ENCODE measurements at regions not wholly inside any gene's neighbourhood (a gene's known extent, or its start where the extent isn't known, plus 50 kb on each side); places are given as distances from the start of the nearest gene placed in this dataset.

GRCh38 chr21:16932314-16932713 is 580.5 kb upstream of the CXADR start:
- no peak overlapping the region for H3K4me2 ChIP-seq (ENCODE audit: insufficient read depth, low read length, poor library complexity, severe bottlenecking)
- no peak overlapping the region for H3K18ac ChIP-seq (ENCODE audit: low read length)
- H4K91ac ChIP-seq (ENCODE audit: low read depth, low read length, poor library complexity), result no peak overlapping the region
- H4K8ac ChIP-seq (ENCODE audit: low read depth, low read length), result no peak overlapping the region
- no peak overlapping the region for H3K27ac ChIP-seq (replicated peaks; ENCODE audit: low read length)
- no peaks in the 10 kb centered on the region for H3K9me3 ChIP-seq (replicated peaks in 1 of 2; ENCODE audit: control insufficient read depth in 2 of 2, insufficient read depth in 1 of 2, low read depth in 1 of 2, low read length in 2 of 2)
- no peak overlapping the region for H2BK5ac ChIP-seq (ENCODE audit: low read length)
- no peak overlapping the region for H2BK12ac ChIP-seq (ENCODE audit: low read length)
- no peak overlapping the region for H3K4ac ChIP-seq (ENCODE audit: low read length)
- DNase-seq (ENCODE audit: low spot score), result no peak
- no peak overlapping the region for H3K23ac ChIP-seq (ENCODE audit: low read depth, low read length, poor library complexity)
- no peak overlapping the region for H2AK5ac ChIP-seq (ENCODE audit: low read depth, low read length)
- no peak overlapping the region for H3K4me3 ChIP-seq (ENCODE audit: low read length in 2 of 2)
- no peaks in the 10 kb centered on the region for H3K79me1 ChIP-seq (ENCODE audit: low read depth, low read length)
- no peak overlapping the region for H2BK120ac ChIP-seq (ENCODE audit: low read depth, low read length)
- no peaks in the 10 kb centered on the region for H3K4me1 ChIP-seq (ENCODE audit: control insufficient read depth in 2 of 2, insufficient read depth in 1 of 2, low read depth in 1 of 2, low read length in 2 of 2)
- no peaks in the 10 kb centered on the region for H3K27me3 ChIP-seq (ENCODE audit: control insufficient read depth in 3 of 3, insufficient read depth in 3 of 3, low read depth in 1 of 3, low read length in 3 of 3)
- H3K14ac ChIP-seq (ENCODE audit: low read length), result no peak overlapping the region
- no peak overlapping the region for H3K9ac ChIP-seq (ENCODE audit: low read depth, low read length, poor library complexity)
- H3K36me3 ChIP-seq (replicated peaks in 1 of 2; ENCODE audit: control insufficient read depth in 2 of 2, insufficient read depth in 2 of 2, low read length in 2 of 2), result no peaks in the 10 kb centered on the region
- H2AFZ ChIP-seq (ENCODE audit: low read length), result no peak overlapping the region
- H2BK15ac ChIP-seq (ENCODE audit: low read length), result no peak overlapping the region

DNA sequence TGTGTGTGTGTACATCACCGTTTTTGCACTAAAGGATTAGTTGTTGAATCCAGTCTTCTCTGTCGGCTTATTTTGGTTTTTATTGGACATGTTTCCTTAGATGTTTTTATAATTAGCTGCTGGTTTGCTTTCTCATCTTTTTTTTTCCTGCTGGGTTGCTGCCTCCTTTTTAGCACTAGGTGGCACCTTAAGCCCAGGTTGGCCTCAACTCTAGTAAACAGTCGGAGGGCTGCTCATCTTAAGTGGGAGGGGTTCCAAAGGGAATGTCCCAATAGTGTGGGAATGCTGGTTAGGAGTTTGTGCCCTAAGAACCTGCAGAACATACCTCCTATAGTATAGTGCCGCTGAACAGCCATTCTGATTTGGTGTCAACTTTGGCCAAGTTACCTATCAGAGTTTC is 570.1 kb upstream of the CXADR start:
- Histone ChIP-seq H4K91ac (ENCODE audit: low read depth, low read length, poor library complexity) (no peak overlapping the region), H3K18ac (ENCODE audit: low read length) (no peak overlapping the region), H2BK15ac (ENCODE audit: low read length) (no peak overlapping the region), H3K14ac (ENCODE audit: low read length) (no peak overlapping the region), H3K4me1 (ENCODE audit: control insufficient read depth in 2 of 2, insufficient read depth in 1 of 2, low read depth in 1 of 2, low read length in 2 of 2) (no peaks in the 10 kb centered on the region), H4K8ac (ENCODE audit: low read depth, low read length) (no peak overlapping the region), H2BK120ac (ENCODE audit: low read depth, low read length) (no peak overlapping the region), H3K27me3 (ENCODE audit: control insufficient read depth in 3 of 3, insufficient read depth in 3 of 3, low read depth in 1 of 3, low read length in 3 of 3) (no peaks in the 10 kb centered on the region), H3K9me3 (replicated peaks in 1 of 2; ENCODE audit: control insufficient read depth in 2 of 2, insufficient read depth in 1 of 2, low read depth in 1 of 2, low read length in 2 of 2) (peaks cover 0 to 8% of the 10 kb centered on the region in 2 donors), H3K36me3 (replicated peaks in 1 of 2; ENCODE audit: control insufficient read depth in 2 of 2, insufficient read depth in 2 of 2, low read length in 2 of 2) (no peaks in the 10 kb centered on the region), H3K4me3 (ENCODE audit: low read length in 2 of 2) (no peak overlapping the region), H3K4ac (ENCODE audit: low read length) (no peak overlapping the region), H3K23ac (ENCODE audit: low read depth, low read length, poor library complexity) (no peak overlapping the region), H3K4me2 (ENCODE audit: insufficient read depth, low read length, poor library complexity, severe bottlenecking) (no peak overlapping the region), H2BK5ac (ENCODE audit: low read length) (no peak overlapping the region), H2BK12ac (ENCODE audit: low read length) (no peak overlapping the region), H3K79me1 (ENCODE audit: low read depth, low read length) (no peaks in the 10 kb centered on the region), H3K27ac (replicated peaks; ENCODE audit: low read length) (no peak overlapping the region), H2AFZ (ENCODE audit: low read length) (peak overlapping the region; percentile 6), H2AK5ac (ENCODE audit: low read depth, low read length) (no peak overlapping the region), H3K9ac (ENCODE audit: low read depth, low read length, poor library complexity) (no peak overlapping the region)
- no peak for DNase-seq (ENCODE audit: low spot score)
- no CpG with 5 or more reads among the region's 4 CpGs for WGBS, 2 donors (ENCODE audit: extremely low coverage in 2 of 2, insufficient read length in 2 of 2, insufficient replicate concordance in 1 of 2)

GRCh38 chr21:16943231-16943630 is 569.6 kb upstream of the CXADR start:
- Histone ChIP-seq H3K14ac (ENCODE audit: low read length) (no peak overlapping the region), H3K18ac (ENCODE audit: low read length) (no peak overlapping the region), H3K27me3 (ENCODE audit: control insufficient read depth in 3 of 3, insufficient read depth in 3 of 3, low read depth in 1 of 3, low read length in 3 of 3) (no peaks in the 10 kb centered on the region), H3K36me3 (replicated peaks in 1 of 2; ENCODE audit: control insufficient read depth in 2 of 2, insufficient read depth in 2 of 2, low read length in 2 of 2) (no peaks in the 10 kb centered on the region), H2BK15ac (ENCODE audit: low read length) (no peak overlapping the region), H3K4me2 (ENCODE audit: insufficient read depth, low read length, poor library complexity, severe bottlenecking) (no peak overlapping the region), H2BK5ac (ENCODE audit: low read length) (no peak overlapping the region), H3K9ac (ENCODE audit: low read depth, low read length, poor library complexity) (no peak overlapping the region), H4K8ac (ENCODE audit: low read depth, low read length) (no peak overlapping the region), H2BK120ac (ENCODE audit: low read depth, low read length) (no peak overlapping the region), H2BK12ac (ENCODE audit: low read length) (no peak overlapping the region), H3K79me1 (ENCODE audit: low read depth, low read length) (no peaks in the 10 kb centered on the region), H3K27ac (replicated peaks; ENCODE audit: low read length) (no peak overlapping the region), H3K9me3 (replicated peaks in 1 of 2; ENCODE audit: control insufficient read depth in 2 of 2, insufficient read depth in 1 of 2, low read depth in 1 of 2, low read length in 2 of 2) (peaks cover 0 to 8% of the 10 kb centered on the region in 2 donors), H3K23ac (ENCODE audit: low read depth, low read length, poor library complexity) (no peak overlapping the region), H3K4me1 (ENCODE audit: control insufficient read depth in 2 of 2, insufficient read depth in 1 of 2, low read depth in 1 of 2, low read length in 2 of 2) (no peaks in the 10 kb centered on the region), H3K4ac (ENCODE audit: low read length) (no peak overlapping the region), H3K4me3 (ENCODE audit: low read length in 2 of 2) (no peak overlapping the region), H4K91ac (ENCODE audit: low read depth, low read length, poor library complexity) (no peak overlapping the region), H2AFZ (ENCODE audit: low read length) (no peak overlapping the region), H2AK5ac (ENCODE audit: low read depth, low read length) (no peak overlapping the region)
- DNase-seq (ENCODE audit: low spot score), result no peak

GRCh38 chr21:16945580-16945979 is 567.3 kb upstream of the CXADR start:
- no CpG with 5 or more reads among the region's 3 CpGs for WGBS, 2 donors (ENCODE audit: extremely low coverage in 2 of 2, insufficient read length in 2 of 2, insufficient replicate concordance in 1 of 2)
- Histone ChIP-seq H2BK12ac (ENCODE audit: low read length) (no peak overlapping the region), H3K79me1 (ENCODE audit: low read depth, low read length) (no peaks in the 10 kb centered on the region), H3K9ac (ENCODE audit: low read depth, low read length, poor library complexity) (no peak overlapping the region), H3K14ac (ENCODE audit: low read length) (no peak overlapping the region), H3K4me1 (ENCODE audit: control insufficient read depth in 2 of 2, insufficient read depth in 1 of 2, low read depth in 1 of 2, low read length in 2 of 2) (no peaks in the 10 kb centered on the region), H2AK5ac (ENCODE audit: low read depth, low read length) (no peak overlapping the region), H2BK5ac (ENCODE audit: low read length) (no peak overlapping the region), H3K4me3 (ENCODE audit: low read length in 2 of 2) (no peak overlapping the region), H3K27me3 (ENCODE audit: control insufficient read depth in 3 of 3, insufficient read depth in 3 of 3, low read depth in 1 of 3, low read length in 3 of 3) (no peaks in the 10 kb centered on the region), H2AFZ (ENCODE audit: low read length) (no peak overlapping the region), H3K18ac (ENCODE audit: low read length) (no peak overlapping the region), H3K27ac (replicated peaks; ENCODE audit: low read length) (no peak overlapping the region), H4K91ac (ENCODE audit: low read depth, low read length, poor library complexity) (no peak overlapping the region), H3K9me3 (replicated peaks in 1 of 2; ENCODE audit: control insufficient read depth in 2 of 2, insufficient read depth in 1 of 2, low read depth in 1 of 2, low read length in 2 of 2) (peaks cover 0 to 6% of the 10 kb centered on the region in 2 donors), H3K4me2 (ENCODE audit: insufficient read depth, low read length, poor library complexity, severe bottlenecking) (no peak overlapping the region), H2BK120ac (ENCODE audit: low read depth, low read length) (no peak overlapping the region), H3K23ac (ENCODE audit: low read depth, low read length, poor library complexity) (no peak overlapping the region), H4K8ac (ENCODE audit: low read depth, low read length) (no peak overlapping the region), H3K4ac (ENCODE audit: low read length) (no peak overlapping the region), H2BK15ac (ENCODE audit: low read length) (no peak overlapping the region), H3K36me3 (replicated peaks in 1 of 2; ENCODE audit: control insufficient read depth in 2 of 2, insufficient read depth in 2 of 2, low read length in 2 of 2) (no peaks in the 10 kb centered on the region)
- DNase-seq (ENCODE audit: low spot score), result no peak

All from neuronal stem cell (in vitro differentiated cells).